ENCODE measurements at regions not wholly inside any gene's neighbourhood (a gene's known extent, or its start where the extent isn't known, plus 50 kb on each side); places are given as distances from the start of the nearest gene placed in this dataset.

GRCh38 chr14:65186951-65187350 lies 84.6 kb upstream of the MAX start:
- no peak for DNase-seq (ENCODE audit: low spot score)

GRCh38 chr14:65187421-65188049 lies 85.2 kb upstream of the MAX start:
- DNase-seq (ENCODE audit: low spot score), result no peak

- DNase-seq (ENCODE audit: low spot score), result no peak
Observed at GRCh38 chr14:65190312-65190711, 88.0 kb upstream of the MAX start.

GRCh38 chr14:65191716-65192115 lies 89.4 kb upstream of the MAX start:
- DNase-seq (ENCODE audit: low spot score), result no peak

- DNase-seq (ENCODE audit: low spot score), result no peak
Observed at GRCh38 chr14:65192686-65193085, 90.4 kb upstream of the MAX start.

- no peak for DNase-seq (ENCODE audit: low spot score)
Observed at GRCh38 chr14:65193916-65194590, 91.7 kb upstream of the MAX start.

- DNase-seq (ENCODE audit: low spot score), result no peak
Observed at GRCh38 chr14:65195042-65195719, 92.9 kb upstream of the MAX start.

GRCh38 chr14:65198346-65198745 lies 96.0 kb upstream of the MAX start:
- DNase-seq (ENCODE audit: low spot score), result no peak

- DNase-seq (ENCODE audit: low spot score), result no peak
Observed at GRCh38 chr14:65200454-65200853, 98.1 kb upstream of the MAX start.

GRCh38 chr14:65203574-65203973 lies 101.3 kb upstream of the MAX start:
- DNase-seq (ENCODE audit: low spot score), result no peak

GRCh38 chr14:65204056-65204455 lies 101.7 kb upstream of the MAX start:
- DNase-seq (ENCODE audit: low spot score), result no peak

- DNase-seq (ENCODE audit: low spot score), result no peak
Observed at GRCh38 chr14:65206078-65206447, 103.7 kb upstream of the MAX start.

- peak; percentile 57 for DNase-seq (ENCODE audit: low spot score)
Observed at GRCh38 chr14:65206448-65207096, 104.3 kb upstream of the MAX start.

- no peak for DNase-seq (ENCODE audit: low spot score)
Observed at GRCh38 chr14:65208548-65208947, 106.2 kb upstream of the MAX start.

- no peak for DNase-seq (ENCODE audit: low spot score)
Observed at GRCh38 chr14:65210118-65210821, 108.0 kb upstream of the MAX start.

- no peak for DNase-seq (ENCODE audit: low spot score)
Observed at GRCh38 chr14:65210822-65211182, 108.5 kb upstream of the MAX start.

GRCh38 chr14:65211341-65211987 lies 109.1 kb upstream of the MAX start:
- DNase-seq (ENCODE audit: low spot score), result no peak

GRCh38 chr14:65213316-65213715 lies 111.0 kb upstream of the MAX start:
- DNase-seq (ENCODE audit: low spot score), result no peak

- DNase-seq (ENCODE audit: low spot score), result no peak
Observed at GRCh38 chr14:65214741-65215140, 112.4 kb upstream of the MAX start.

- DNase-seq (ENCODE audit: low spot score), result no peak
Observed at GRCh38 chr14:65219353-65219752, 117.0 kb upstream of the MAX start.

- DNase-seq (ENCODE audit: low spot score), result peak; percentile 64
Observed at GRCh38 chr14:65222440-65222858, 120.1 kb upstream of the MAX start.

- no peak for DNase-seq (ENCODE audit: low spot score)
Observed at GRCh38 chr14:65223636-65224035, 121.3 kb upstream of the MAX start.

Measured in germinal center (tissue), 1 donor.